Colon (tissue), 2 donors: ENCODE measurements at regions not wholly inside any gene's neighbourhood (a gene's known extent, or its start where the extent isn't known, plus 50 kb on each side); places are given as distances from the start of the nearest gene placed in this dataset.

ENCODE experiments used
- FAIRE-seq: peaks from 2 replicates; lab custom pipeline; 2012; peaks lifted over from hg19 to GRCh38; lab: Jason Lieb, UNC
- donor health status: control.
- donor health status: control.

GRCh38 chr21:35843911-35844667, 216.2 kb downstream of the SETD4 start:
- no peak for FAIRE-seq

- FAIRE-seq, result no peak
Observed at GRCh38 chr21:35840949-35841348, 219.4 kb downstream of the SETD4 start.

- peak; percentile 91 for FAIRE-seq
Observed at GRCh38 chr21:35840197-35840799, 220.0 kb downstream of the SETD4 start.

- no peak for FAIRE-seq
Observed at GRCh38 chr21:35838987-35839763, 221.2 kb downstream of the SETD4 start.

GRCh38 chr21:35838350-35838749, 222.0 kb downstream of the SETD4 start:
- FAIRE-seq, result no peak

GRCh38 chr21:35833991-35834390, 226.3 kb downstream of the SETD4 start:
- no peak for FAIRE-seq

GRCh38 chr21:35833388-35833787, 226.9 kb downstream of the SETD4 start:
- FAIRE-seq, result no peak

GRCh38 chr21:35831230-35831629, 229.1 kb downstream of the SETD4 start:
- FAIRE-seq, result no peak

GRCh38 chr21:35829067-35829466, 231.3 kb downstream of the SETD4 start:
- no peak for FAIRE-seq

GRCh38 chr21:35828161-35828560, 232.2 kb downstream of the SETD4 start:
- FAIRE-seq, result no peak

- FAIRE-seq, result no peak
Observed at GRCh38 chr21:35827004-35827403, 233.3 kb downstream of the SETD4 start.

GRCh38 chr21:35825370-35826353, 234.7 kb downstream of the SETD4 start:
- no peak for FAIRE-seq

GRCh38 chr21:35824136-35824535, 236.2 kb downstream of the SETD4 start:
- FAIRE-seq, result no peak

GRCh38 chr21:35819134-35819533, 241.2 kb downstream of the SETD4 start:
- FAIRE-seq, result no peak

- no peak for FAIRE-seq
Observed at GRCh38 chr21:35818597-35818996, 241.7 kb downstream of the SETD4 start.

GRCh38 chr21:35814858-35815619, 245.3 kb downstream of the SETD4 start:
- FAIRE-seq, result no peak

GRCh38 chr21:35812679-35813078, 247.6 kb downstream of the SETD4 start:
- FAIRE-seq, result no peak

GRCh38 chr21:35811191-35811806, 249.0 kb downstream of the SETD4 start:
- no peak for FAIRE-seq

- FAIRE-seq, result no peak
Observed at GRCh38 chr21:35810431-35810970, 249.8 kb downstream of the SETD4 start.

GRCh38 chr21:35801391-35801790, 258.9 kb downstream of the SETD4 start:
- FAIRE-seq, result no peak
